Breast epithelium (tissue), 3 donors: ENCODE measurements at regions not wholly inside any gene's neighbourhood (a gene's known extent, or its start where the extent isn't known, plus 50 kb on each side); places are given as distances from the start of the nearest gene placed in this dataset.

Source experiments
- POLR2A ChIP-seq: fragments of 450-650 bp; IDR thresholded peaks from one replicate; pipeline ENCODE4 v1.6.1; 2016; ENCODE audit warnings: antibody characterized with exemption, mild to moderate bottlenecking, moderate library complexity
- POLR2AphosphoS5 ChIP-seq, 3 donors: sonication (generic); formaldehyde crosslinking; IDR thresholded peaks; one replicate each; pipeline ENCODE4 v1.6.1; 2017; ENCODE audit warnings: antibody characterized with exemption in 3 of 3
- TF ChIP-seq, protein P1 (sequence below), 3 donors: fragments of 450-650 bp; IDR thresholded peaks; one replicate each; pipeline ENCODE4 v1.5.1; 2016 to 2017; ENCODE audit warnings: antibody characterized with exemption in 3 of 3, mild to moderate bottlenecking in 3 of 3, moderate library complexity in 3 of 3

DNA sequence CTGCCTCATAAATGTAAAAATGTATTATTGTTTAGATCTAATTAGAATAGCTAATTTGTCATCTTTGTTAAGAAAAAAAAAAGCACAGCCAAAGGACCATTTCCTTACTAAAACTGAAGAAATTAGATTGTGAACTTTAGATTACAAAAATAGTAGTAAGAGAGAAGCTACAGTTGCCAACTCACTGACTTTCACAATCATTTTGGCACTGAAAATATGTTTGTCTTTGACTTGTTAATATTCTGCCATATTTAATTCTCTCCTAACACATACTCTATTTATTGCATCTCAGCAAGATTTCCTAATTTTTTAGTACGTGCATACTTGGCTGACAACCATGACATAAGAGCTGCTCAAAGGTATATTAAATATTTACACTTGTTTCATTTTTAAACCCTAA, 297.1 kb downstream of the TUSC1 start:
- TF ChIP-seq POLR2AphosphoS5 (IDR thresholded peaks at IDR 0.05) (no peak), POLR2A (no peak)
- TF ChIP-seq, protein P1, sequence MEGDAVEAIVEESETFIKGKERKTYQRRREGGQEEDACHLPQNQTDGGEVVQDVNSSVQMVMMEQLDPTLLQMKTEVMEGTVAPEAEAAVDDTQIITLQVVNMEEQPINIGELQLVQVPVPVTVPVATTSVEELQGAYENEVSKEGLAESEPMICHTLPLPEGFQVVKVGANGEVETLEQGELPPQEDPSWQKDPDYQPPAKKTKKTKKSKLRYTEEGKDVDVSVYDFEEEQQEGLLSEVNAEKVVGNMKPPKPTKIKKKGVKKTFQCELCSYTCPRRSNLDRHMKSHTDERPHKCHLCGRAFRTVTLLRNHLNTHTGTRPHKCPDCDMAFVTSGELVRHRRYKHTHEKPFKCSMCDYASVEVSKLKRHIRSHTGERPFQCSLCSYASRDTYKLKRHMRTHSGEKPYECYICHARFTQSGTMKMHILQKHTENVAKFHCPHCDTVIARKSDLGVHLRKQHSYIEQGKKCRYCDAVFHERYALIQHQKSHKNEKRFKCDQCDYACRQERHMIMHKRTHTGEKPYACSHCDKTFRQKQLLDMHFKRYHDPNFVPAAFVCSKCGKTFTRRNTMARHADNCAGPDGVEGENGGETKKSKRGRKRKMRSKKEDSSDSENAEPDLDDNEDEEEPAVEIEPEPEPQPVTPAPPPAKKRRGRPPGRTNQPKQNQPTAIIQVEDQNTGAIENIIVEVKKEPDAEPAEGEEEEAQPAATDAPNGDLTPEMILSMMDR (IDR thresholded peaks at IDR 0.05) = no peak
